KBM-7 (cell line): ENCODE measurements at regions not wholly inside any gene's neighbourhood (a gene's known extent, or its start where the extent isn't known, plus 50 kb on each side); places are given as distances from the start of the nearest gene placed in this dataset.
A peak's percentile ranks its signal among the peaks of the same experiment; 100 is the strongest.

Source experiments
- DNase-seq: peaks from one replicate; pipeline ENCODE4 v3.0.0-alpha.2; 2015
- in situ Hi-C: fragments of 300-500 bp; cut with MboI; formaldehyde crosslinking; loops from 2 replicates; pipeline ENCODE4 v1.14.3; 2020; ENCODE audit warnings: low sequenced_read_pairs, low pct_unique_long_range_greater_than_20kb, mixed read lengths

- peak; percentile 83 for DNase-seq
- in situ Hi-C loops, result no loop called here
These were observed 64.2 kb downstream of the LLPH start for GRCh38 chr12:66066137-66066928.

GRCh38 chr12:66065641-66066136 is 64.9 kb downstream of the LLPH start:
- in situ Hi-C loops, result no loop called here

GRCh38 chr12:66065150-66065549 is 65.4 kb downstream of the LLPH start:
- in situ Hi-C loops, result no loop called here
- DNase-seq, result no peak

More at GRCh38 chr12:66065641-66066136, 64.9 kb downstream of the LLPH start:
- DNase-seq, result no peak

DNA sequence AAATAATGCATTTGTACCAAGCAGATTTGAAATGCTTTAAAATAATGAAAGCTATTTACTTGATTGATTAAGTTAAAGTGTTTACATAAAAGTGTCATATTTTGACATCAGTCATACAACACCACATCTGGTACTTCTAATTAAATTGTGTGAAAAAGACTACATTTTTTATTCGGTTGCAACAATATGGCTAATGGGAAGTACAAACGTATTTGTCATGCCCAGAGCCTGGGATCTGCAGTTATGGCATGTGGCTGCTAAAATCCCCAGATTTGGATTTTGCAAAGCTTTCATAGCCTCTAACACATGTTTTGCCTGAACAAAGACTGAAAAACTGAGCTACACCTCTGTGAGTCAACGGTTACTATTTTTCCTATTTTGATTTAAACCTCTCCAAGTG is 66.6 kb downstream of the LLPH start:
- in situ Hi-C loops, result no loop called here

GRCh38 chr12:66062290-66062625 is 68.3 kb downstream of the LLPH start:
- in situ Hi-C loops, result no loop called here
- no peak for DNase-seq

More for the DNA sequence above, 66.6 kb downstream of the LLPH start:
- DNase-seq, result no peak

DNA sequence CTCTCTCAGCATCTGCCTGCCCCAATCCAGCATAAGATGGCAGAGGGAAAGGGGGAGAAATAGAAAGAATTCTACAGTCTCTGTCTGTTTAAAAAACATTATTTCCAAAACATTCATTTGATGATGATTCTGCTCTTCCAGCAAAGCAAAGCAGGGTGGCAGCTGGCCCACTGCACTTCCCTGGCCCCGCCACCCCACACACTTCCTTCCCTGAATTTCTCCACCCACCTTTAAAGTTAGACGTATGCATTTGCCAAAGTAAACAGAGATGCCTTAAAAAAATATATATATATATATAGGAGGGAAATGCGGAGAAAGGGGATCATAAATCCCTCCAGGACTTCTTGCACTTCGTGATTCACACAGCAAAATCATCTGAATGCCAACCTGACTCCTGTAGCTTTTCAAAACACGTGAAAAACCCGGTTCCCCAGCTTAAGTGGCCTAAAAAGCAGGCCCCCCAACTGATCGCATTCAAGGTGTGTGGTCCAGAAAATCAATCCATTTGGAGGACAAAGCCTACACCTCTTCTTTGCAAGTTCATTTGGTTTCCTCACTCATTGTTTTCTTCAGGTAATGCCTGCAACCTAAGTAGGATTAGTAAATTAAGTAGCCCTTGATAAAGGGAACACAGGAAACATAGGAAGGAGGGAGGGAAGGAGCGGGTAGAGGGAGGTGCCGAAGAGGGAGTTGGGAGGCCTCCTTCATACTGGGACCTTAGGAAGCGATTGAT is 68.8 kb downstream of the LLPH start:
- in situ Hi-C loops, result no loop called here
- DNase-seq, result no peak

GRCh38 chr12:66061076-66061475 is 69.5 kb downstream of the LLPH start:
- DNase-seq, result no peak
- in situ Hi-C loops, result no loop called here

GRCh38 chr12:66060163-66060907 is 70.2 kb downstream of the LLPH start:
- in situ Hi-C loops, result no loop called here
- no peak for DNase-seq

- no peak for DNase-seq
- in situ Hi-C loops, result no loop called here
These were observed 70.9 kb downstream of the LLPH start for GRCh38 chr12:66059666-66060065.

- in situ Hi-C loops, result no loop called here
These were observed 72.0 kb downstream of the LLPH start for GRCh38 chr12:66058554-66058953.

DNA sequence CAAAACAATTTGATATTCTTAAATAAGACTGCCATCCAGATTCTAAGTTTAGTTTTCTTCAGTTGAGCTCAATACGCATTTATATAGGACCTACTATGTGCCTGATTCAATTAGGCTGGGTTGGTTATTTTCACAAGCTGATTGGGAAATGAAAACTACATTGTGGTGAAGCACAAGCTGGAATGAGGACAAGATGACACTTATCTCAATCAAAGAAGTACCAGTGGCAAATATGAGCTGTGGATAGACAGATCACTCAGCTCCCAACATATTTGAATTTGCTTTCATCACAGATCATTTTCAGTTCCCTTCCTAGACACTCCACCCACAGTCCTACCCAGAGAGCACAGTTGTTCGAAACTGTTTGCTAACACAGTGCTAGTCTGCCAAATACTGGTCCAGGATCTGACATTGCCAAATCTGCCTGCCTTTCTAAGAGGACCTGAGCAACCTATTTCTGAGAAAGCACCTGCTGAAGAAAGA is 74.7 kb downstream of the LLPH start:
- DNase-seq, result no peak
- in situ Hi-C loops, result no loop called here

More at GRCh38 chr12:66058554-66058953, 72.0 kb downstream of the LLPH start:
- no peak for DNase-seq

GRCh38 chr12:66052988-66053615 is 77.4 kb downstream of the LLPH start:
- DNase-seq, result no peak
- in situ Hi-C loops, result no loop called here

GRCh38 chr12:66051361-66051760 is 79.2 kb downstream of the LLPH start:
- DNase-seq, result no peak
- in situ Hi-C loops, result no loop called here

DNA sequence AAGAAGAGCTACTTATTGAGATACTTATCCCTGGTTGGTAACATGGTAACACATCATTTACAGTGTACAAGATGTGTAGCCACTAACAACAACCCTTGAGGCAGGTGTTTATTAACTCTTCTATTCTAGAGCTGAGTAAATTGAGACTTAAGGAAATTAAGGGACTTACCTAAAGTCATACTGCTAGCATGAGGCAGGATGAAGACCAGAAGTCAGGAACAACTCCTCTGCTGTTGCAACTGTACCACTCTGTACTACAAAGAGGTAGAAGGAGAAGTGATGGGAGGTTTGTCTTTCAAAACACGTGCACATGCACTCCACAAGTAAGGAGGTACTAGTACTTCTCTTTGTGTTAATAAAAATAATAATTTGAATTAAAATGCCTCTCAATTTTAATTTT is 79.9 kb downstream of the LLPH start:
- no peak for DNase-seq
- in situ Hi-C loops, result no loop called here

GRCh38 chr12:66050283-66050576 is 80.3 kb downstream of the LLPH start:
- no peak for DNase-seq
- in situ Hi-C loops, result no loop called here

DNA sequence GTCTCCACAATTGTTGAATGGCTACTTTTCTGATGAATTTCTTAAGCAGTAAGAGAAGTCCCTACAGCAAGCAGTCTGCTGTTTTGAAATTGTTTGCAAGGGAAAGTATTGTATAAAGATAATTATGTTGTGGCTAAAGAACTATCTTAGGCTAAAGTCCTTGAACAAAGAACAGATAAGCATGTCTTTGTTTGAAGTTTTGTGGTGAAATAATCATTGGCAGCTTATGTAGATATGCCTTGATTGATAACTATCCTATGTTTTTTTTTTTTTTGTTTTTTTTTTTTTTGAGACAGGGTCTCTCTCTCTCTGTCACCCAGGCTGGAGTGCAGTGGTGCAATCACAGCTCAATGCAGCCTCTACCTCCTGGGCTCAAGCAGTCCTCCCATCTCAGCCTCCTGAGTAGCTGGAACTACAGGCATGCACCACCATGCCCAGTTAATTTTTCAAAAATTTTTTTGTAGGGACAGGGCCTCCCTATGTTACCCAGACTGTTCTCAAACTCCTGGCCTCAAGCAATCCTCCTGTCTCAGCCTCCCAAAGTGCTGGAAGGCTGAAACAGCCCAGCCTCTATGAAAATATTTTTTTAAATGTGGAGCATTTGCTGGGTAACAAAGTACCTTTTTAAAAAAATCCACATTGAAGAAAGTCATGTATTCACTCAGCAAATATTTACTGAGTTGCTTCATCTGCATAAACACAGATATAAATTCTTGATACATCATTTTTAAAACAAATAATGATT is 80.8 kb downstream of the LLPH start:
- in situ Hi-C loops, result loop anchor here (25.0 kb wide), 1 partner anchor 462 kb away; no protein-coding TSS in a partner anchor
- no peak for DNase-seq

DNA sequence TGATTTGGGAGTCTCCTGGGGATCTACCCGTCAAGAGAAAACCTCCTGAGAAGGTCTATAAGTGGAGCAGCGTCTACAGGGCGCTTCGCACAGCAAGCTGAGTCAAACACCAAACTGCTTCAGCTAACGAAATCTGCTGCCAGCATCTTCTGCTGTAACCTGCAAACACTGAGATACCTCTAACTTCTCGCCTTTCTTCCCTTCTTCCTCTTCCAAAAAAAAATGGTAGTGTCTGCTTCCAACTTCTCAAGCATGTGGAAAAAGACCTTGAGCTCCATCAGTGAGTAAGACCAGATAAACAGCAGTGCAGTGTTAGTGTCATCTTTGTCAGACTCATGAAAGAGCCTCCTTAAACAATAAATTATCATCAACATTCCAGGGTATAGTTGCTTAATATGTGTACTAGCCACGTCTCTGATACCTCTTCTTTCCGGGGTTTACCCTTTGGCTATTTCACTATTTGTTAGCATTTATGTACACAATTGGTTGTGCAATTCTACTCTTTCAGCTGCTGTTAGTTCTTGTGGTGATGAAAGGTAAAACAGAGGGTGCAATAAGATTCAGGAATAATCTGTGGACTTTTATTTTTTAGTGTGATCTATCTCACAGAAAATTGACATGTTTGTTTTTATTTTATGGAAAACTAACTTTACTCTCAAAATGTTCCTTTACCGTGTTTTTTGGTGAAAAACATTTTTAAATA is 81.6 kb downstream of the LLPH start:
- DNase-seq, result no peak
- in situ Hi-C loops, result loop anchor here (25.0 kb wide), 1 partner anchor 462 kb away; no protein-coding TSS in a partner anchor

- in situ Hi-C loops, result loop anchor here (25.0 kb wide), 1 partner anchor 461 kb away; no protein-coding TSS in a partner anchor
These were observed 82.2 kb downstream of the LLPH start for GRCh38 chr12:66048218-66048834.

More at GRCh38 chr12:66048218-66048834, 82.2 kb downstream of the LLPH start:
- DNase-seq, result no peak
